ENCODE measurements at regions not wholly inside any gene's neighbourhood (a gene's known extent, or its start where the extent isn't known, plus 50 kb on each side); places are given as distances from the start of the nearest gene placed in this dataset.

- no peak for DNase-seq (ENCODE audit: insufficient read length, low spot score, missing footprints)
- Histone ChIP-seq H3K4me3 (ENCODE audit: insufficient read depth, low read length) (no peak overlapping the region), H3K36me3 (ENCODE audit: insufficient read depth, low read length) (no peaks in the 10 kb centered on the region), H3K4me1 (ENCODE audit: insufficient read depth, low read length) (no peaks in the 10 kb centered on the region), H2AFZ (ENCODE audit: low read length) (no peak overlapping the region), H3K4me2 (ENCODE audit: insufficient read depth, low read length) (no peak overlapping the region), H3K9me3 (ENCODE audit: low read depth, low read length) (no peaks in the 10 kb centered on the region), H4K20me1 (ENCODE audit: insufficient read depth, low read length) (no peaks in the 10 kb centered on the region), H3K27me3 (ENCODE audit: insufficient read depth, low read length) (no peaks in the 10 kb centered on the region), H3K27ac (ENCODE audit: low read depth, low read length) (no peak overlapping the region), H3K79me2 (ENCODE audit: insufficient read depth, low read length) (no peaks in the 10 kb centered on the region)
- TF ChIP-seq CTCF (IDR thresholded peaks at IDR 0.05; ENCODE audit: extremely low read depth, low read depth, low read length) = no peak
These were observed 80.9 kb upstream of the ARHGAP28 start for GRCh38 chr18:6648581-6648980.

- DNase-seq (ENCODE audit: insufficient read length, low spot score, missing footprints) = no peak
- TF ChIP-seq CTCF (IDR thresholded peaks at IDR 0.05; ENCODE audit: extremely low read depth, low read depth, low read length) = no peak
- no peak overlapping the region for H3K27ac ChIP-seq (ENCODE audit: low read depth, low read length)
These were observed 79.9 kb upstream of the ARHGAP28 start for GRCh38 chr18:6649421-6650126.

GRCh38 chr18:6650127-6650507, 79.4 kb upstream of the ARHGAP28 start:
- H3K4me2 ChIP-seq (ENCODE audit: insufficient read depth, low read length) = no peak overlapping the region
- H3K4me1 ChIP-seq (ENCODE audit: insufficient read depth, low read length) = no peaks in the 10 kb centered on the region
- no peak overlapping the region for H3K4me3 ChIP-seq (ENCODE audit: insufficient read depth, low read length)
- no peak overlapping the region for H3K27ac ChIP-seq (ENCODE audit: low read depth, low read length)
- no peak for TF ChIP-seq CTCF (IDR thresholded peaks at IDR 0.05; ENCODE audit: extremely low read depth, low read depth, low read length)
- no peaks in the 10 kb centered on the region for H3K79me2 ChIP-seq (ENCODE audit: insufficient read depth, low read length)
- H2AFZ ChIP-seq (ENCODE audit: low read length) = no peak overlapping the region
- no peaks in the 10 kb centered on the region for H3K9me3 ChIP-seq (ENCODE audit: low read depth, low read length)
- H3K27me3 ChIP-seq (ENCODE audit: insufficient read depth, low read length) = no peaks in the 10 kb centered on the region
- H3K36me3 ChIP-seq (ENCODE audit: insufficient read depth, low read length) = no peaks in the 10 kb centered on the region
- no peak for DNase-seq (ENCODE audit: insufficient read length, low spot score, missing footprints)
- H4K20me1 ChIP-seq (ENCODE audit: insufficient read depth, low read length) = no peaks in the 10 kb centered on the region

More at GRCh38 chr18:6649421-6650126, 79.9 kb upstream of the ARHGAP28 start:
- Histone ChIP-seq H3K27me3 (ENCODE audit: insufficient read depth, low read length) (no peaks in the 10 kb centered on the region), H2AFZ (ENCODE audit: low read length) (no peak overlapping the region), H3K4me2 (ENCODE audit: insufficient read depth, low read length) (no peak overlapping the region), H4K20me1 (ENCODE audit: insufficient read depth, low read length) (no peaks in the 10 kb centered on the region), H3K36me3 (ENCODE audit: insufficient read depth, low read length) (no peaks in the 10 kb centered on the region), H3K9me3 (ENCODE audit: low read depth, low read length) (no peaks in the 10 kb centered on the region), H3K4me1 (ENCODE audit: insufficient read depth, low read length) (no peaks in the 10 kb centered on the region), H3K79me2 (ENCODE audit: insufficient read depth, low read length) (no peaks in the 10 kb centered on the region), H3K4me3 (ENCODE audit: insufficient read depth, low read length) (no peak overlapping the region)

- Histone ChIP-seq H3K4me2 (ENCODE audit: insufficient read depth, low read length) (no peak overlapping the region), H3K36me3 (ENCODE audit: insufficient read depth, low read length) (no peaks in the 10 kb centered on the region), H2AFZ (ENCODE audit: low read length) (no peak overlapping the region), H3K27me3 (ENCODE audit: insufficient read depth, low read length) (peaks cover under 1% of the 10 kb centered on the region), H3K4me3 (ENCODE audit: insufficient read depth, low read length) (no peak overlapping the region), H3K27ac (ENCODE audit: low read depth, low read length) (no peak overlapping the region), H3K4me1 (ENCODE audit: insufficient read depth, low read length) (no peaks in the 10 kb centered on the region), H3K79me2 (ENCODE audit: insufficient read depth, low read length) (no peaks in the 10 kb centered on the region), H3K9me3 (ENCODE audit: low read depth, low read length) (no peaks in the 10 kb centered on the region), H4K20me1 (ENCODE audit: insufficient read depth, low read length) (no peaks in the 10 kb centered on the region)
- DNase-seq (ENCODE audit: insufficient read length, low spot score, missing footprints) = no peak
- no peak for TF ChIP-seq CTCF (IDR thresholded peaks at IDR 0.05; ENCODE audit: extremely low read depth, low read depth, low read length)
These were observed 78.8 kb upstream of the ARHGAP28 start for GRCh38 chr18:6650747-6651146.
